Gastroesophageal sphincter (tissue), 3 donors: ENCODE measurements at regions not wholly inside any gene's neighbourhood (a gene's known extent, or its start where the extent isn't known, plus 50 kb on each side); places are given as distances from the start of the nearest gene placed in this dataset.

Source experiments
- CTCF ChIP-seq, 4 experiments: fragments of 200-600 bp in 2 of 4; fragments of 450-650 bp in 2 of 4; sonication (generic) in 1 of 4; IDR thresholded peaks; one replicate each; pipeline ENCODE4 v1.5.1; 2017 to 2019; ENCODE audit warnings: antibody characterized with exemption in 4 of 4, mild to moderate bottlenecking in 2 of 4, moderate library complexity in 2 of 4
- POLR2A ChIP-seq, 2 donors: fragments of 450-650 bp; IDR thresholded peaks; one replicate each; pipeline ENCODE4 v1.6.1; 2017; ENCODE audit warnings: antibody characterized with exemption in 2 of 2, mild to moderate bottlenecking in 2 of 2, moderate library complexity in 1 of 2
- POLR2AphosphoS5 ChIP-seq: sonication (generic); formaldehyde crosslinking; IDR thresholded peaks from one replicate; pipeline ENCODE4 v1.6.1; 2017; ENCODE audit warnings: antibody characterized with exemption

DNA sequence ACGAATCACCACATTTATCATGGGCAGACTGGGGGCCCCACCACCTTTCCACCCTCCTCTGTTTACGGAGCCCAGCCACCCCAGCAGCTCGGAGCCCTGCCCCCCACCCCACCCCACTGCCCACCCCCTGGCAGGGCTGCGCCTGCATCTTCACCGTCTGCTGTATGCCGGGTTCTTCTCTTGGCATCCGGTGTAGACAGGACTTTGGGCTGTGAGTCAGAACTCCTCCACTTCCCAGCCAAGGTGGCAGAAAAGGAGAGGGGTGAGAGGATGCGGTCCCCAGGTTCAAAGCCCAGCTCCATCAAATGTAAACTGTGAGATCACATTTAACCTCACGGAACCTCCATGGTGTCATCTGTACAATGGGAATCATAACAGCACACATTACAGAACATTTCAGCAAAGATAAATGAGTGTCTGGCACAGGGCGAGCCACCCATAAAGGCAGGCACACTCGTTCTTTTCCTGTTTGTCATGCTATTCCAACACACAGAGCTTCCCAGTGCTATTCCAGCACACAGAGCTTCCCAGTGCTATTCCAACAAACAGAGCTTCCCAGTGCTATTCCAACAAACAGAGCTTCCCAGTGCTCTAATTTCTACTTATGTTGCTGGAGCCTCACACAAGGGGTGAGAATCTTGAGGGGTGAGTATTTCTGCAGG is 292.7 kb upstream of the RTL1 start:
- TF ChIP-seq CTCF (IDR thresholded peaks at IDR 0.05) = no peak
- no peak for TF ChIP-seq POLR2AphosphoS5
- TF ChIP-seq POLR2A (IDR thresholded peaks at IDR 0.05) = no peak
